Fibroblast of lung (primary cell): ENCODE measurements at regions not wholly inside any gene's neighbourhood (a gene's known extent, or its start where the extent isn't known, plus 50 kb on each side); places are given as distances from the start of the nearest gene placed in this dataset.

Source experiments
- EZH2 ChIP-seq: IDR thresholded peaks from 2 replicates; pipeline ENCODE4 v1.5.1; 2012; ENCODE audit warnings: low read length, control low read depth, mild to moderate bottlenecking; ENCODE audit errors: missing control alignments
- TF ChIP-seq, protein P1 (sequence below), 2 donors: IDR thresholded peaks in 1 of 2; conservative IDR thresholded peaks in 1 of 2; 1 replicate in 1 of 2; 2 replicates in 1 of 2; pipeline ENCODE4 v1.5.1; 2011 to 2012; ENCODE audit warnings: low read length in 2 of 2, control low read depth in 1 of 2, inconsistent platforms in 1 of 2, low read depth in 1 of 2, mild to moderate bottlenecking in 1 of 2

DNA sequence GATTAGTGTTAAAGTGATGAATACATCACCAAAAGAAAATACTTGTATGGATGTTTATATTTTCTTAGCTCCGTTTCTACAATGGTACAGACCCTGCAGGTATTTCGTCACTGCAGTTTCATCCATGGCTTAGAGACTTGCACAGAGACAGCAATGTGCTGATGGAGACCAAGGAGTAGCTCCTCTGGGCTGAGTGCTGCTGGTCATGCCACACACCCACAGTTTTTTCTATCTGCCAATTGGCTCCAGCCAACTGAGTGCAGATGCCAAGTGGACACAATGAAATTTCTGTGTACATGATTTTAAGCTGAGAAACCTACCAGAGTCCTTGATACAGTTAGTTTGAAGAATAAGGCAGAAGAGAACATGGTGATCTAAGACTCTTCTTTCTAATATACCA is 145.9 kb upstream of the ADCY2 start:
- TF ChIP-seq, protein P1, sequence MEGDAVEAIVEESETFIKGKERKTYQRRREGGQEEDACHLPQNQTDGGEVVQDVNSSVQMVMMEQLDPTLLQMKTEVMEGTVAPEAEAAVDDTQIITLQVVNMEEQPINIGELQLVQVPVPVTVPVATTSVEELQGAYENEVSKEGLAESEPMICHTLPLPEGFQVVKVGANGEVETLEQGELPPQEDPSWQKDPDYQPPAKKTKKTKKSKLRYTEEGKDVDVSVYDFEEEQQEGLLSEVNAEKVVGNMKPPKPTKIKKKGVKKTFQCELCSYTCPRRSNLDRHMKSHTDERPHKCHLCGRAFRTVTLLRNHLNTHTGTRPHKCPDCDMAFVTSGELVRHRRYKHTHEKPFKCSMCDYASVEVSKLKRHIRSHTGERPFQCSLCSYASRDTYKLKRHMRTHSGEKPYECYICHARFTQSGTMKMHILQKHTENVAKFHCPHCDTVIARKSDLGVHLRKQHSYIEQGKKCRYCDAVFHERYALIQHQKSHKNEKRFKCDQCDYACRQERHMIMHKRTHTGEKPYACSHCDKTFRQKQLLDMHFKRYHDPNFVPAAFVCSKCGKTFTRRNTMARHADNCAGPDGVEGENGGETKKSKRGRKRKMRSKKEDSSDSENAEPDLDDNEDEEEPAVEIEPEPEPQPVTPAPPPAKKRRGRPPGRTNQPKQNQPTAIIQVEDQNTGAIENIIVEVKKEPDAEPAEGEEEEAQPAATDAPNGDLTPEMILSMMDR (conservative IDR thresholded peaks at IDR 0.05 in 1 of 2, IDR thresholded peaks at IDR 0.05 in 1 of 2; ENCODE audit: low read depth in 1 of 2, low read length in 2 of 2): no peak
- TF ChIP-seq EZH2: no peak
